ENCODE measurements at regions not wholly inside any gene's neighbourhood (a gene's known extent, or its start where the extent isn't known, plus 50 kb on each side); places are given as distances from the start of the nearest gene placed in this dataset.
"Not testable (repeated sequence)": the region's sequence is repeated elsewhere in the genome, so short reads cannot be mapped to it uniquely, and the experiment has no call there.

DNA sequence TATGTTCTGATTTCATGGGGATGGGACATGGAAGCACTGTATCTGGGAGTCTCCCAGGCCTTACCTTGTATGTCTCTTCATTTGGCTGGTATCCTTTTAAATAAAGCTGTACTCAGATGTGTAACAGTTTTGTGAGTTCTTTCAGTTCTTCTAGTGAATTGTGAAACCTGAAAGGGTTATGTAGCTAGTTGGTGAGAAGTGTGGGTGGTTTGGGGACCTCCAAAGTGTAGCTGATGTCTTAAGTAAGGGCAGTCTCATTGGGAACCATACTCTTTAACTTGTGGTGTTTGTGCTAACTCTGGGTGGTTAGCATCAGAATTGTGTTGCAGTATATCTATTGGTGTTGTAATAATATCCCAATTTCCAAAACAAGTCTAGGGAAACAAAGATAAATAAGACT lies 166.9 kb upstream of the CCNH start:
- DNase-seq (ENCODE audit: low spot score), result no peak
- Histone ChIP-seq H3K27ac (no peak overlapping the region), H3K4me3 (no peak overlapping the region)
- TF ChIP-seq, protein P1, sequence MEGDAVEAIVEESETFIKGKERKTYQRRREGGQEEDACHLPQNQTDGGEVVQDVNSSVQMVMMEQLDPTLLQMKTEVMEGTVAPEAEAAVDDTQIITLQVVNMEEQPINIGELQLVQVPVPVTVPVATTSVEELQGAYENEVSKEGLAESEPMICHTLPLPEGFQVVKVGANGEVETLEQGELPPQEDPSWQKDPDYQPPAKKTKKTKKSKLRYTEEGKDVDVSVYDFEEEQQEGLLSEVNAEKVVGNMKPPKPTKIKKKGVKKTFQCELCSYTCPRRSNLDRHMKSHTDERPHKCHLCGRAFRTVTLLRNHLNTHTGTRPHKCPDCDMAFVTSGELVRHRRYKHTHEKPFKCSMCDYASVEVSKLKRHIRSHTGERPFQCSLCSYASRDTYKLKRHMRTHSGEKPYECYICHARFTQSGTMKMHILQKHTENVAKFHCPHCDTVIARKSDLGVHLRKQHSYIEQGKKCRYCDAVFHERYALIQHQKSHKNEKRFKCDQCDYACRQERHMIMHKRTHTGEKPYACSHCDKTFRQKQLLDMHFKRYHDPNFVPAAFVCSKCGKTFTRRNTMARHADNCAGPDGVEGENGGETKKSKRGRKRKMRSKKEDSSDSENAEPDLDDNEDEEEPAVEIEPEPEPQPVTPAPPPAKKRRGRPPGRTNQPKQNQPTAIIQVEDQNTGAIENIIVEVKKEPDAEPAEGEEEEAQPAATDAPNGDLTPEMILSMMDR (IDR thresholded peaks at IDR 0.05), result no peak

DNA sequence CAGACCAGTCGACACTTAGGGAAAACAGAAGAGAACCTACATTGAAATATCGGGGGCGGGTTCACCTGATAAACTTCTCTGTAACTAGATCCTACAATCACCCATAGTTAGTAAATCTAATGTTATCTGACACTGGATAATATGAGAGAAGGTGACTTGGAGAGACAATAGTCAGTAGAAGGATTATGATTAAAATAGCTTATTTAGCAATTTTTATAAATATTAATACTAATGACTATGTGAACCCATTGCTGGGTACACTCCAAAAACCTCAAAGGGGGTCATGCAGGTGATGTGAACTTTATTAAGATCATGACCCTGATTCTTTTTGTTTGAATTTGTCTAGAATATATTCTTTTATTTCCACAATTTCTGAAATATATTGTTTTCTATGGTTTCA lies 164.1 kb upstream of the CCNH start:
- no peak overlapping the region for H3K4me3 ChIP-seq
- no peak overlapping the region for H3K27ac ChIP-seq
- TF ChIP-seq, protein P1 (IDR thresholded peaks at IDR 0.05), result no peak
- no peak for DNase-seq (ENCODE audit: low spot score)

DNA sequence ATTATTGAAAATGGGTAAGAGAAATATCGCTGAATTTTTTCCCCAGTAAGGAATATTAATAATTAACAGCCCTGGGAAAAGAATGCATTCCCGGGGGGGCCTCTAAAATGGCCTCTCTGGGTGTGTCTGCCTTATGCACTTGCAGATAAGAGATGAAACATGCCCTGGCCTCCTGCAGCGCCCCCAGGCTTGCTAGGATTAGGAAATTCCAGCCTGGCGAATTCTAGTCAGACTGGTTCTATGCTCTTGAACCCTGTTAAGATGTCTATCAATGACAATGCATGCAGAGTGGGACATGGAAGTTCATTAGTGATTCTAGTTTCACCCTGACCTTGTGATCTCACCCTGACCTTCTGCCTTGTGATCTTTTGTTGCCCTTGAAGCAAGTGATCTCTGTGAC lies 163.6 kb upstream of the CCNH start:
- not testable (repeated sequence) for H3K4me3 ChIP-seq; DNase-seq (ENCODE audit: low spot score); H3K27ac ChIP-seq

DNA sequence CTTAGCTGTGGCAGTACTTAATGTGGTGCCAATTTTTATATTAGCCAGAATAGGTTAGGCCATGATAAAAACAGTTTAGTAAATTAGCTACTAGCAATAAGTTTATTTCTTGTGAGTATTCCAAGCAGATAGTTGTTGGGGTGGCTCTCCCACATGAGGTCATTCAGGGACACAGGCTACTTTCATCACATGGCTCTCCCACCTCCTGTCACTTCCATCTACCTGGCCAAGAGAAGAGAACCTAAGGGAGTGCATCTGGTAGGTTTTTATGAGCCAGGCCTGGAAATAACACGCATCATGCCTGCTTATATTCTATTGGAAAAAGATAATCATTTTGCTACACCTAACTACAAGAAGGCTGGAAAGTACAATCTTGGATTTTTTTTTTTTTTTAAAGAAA lies 161.4 kb upstream of the CCNH start:
- Histone ChIP-seq H3K4me3 (no peak overlapping the region), H3K27ac (no peak overlapping the region)
- no peak for DNase-seq (ENCODE audit: low spot score)
- TF ChIP-seq, protein P1 (IDR thresholded peaks at IDR 0.05), result no peak

DNA sequence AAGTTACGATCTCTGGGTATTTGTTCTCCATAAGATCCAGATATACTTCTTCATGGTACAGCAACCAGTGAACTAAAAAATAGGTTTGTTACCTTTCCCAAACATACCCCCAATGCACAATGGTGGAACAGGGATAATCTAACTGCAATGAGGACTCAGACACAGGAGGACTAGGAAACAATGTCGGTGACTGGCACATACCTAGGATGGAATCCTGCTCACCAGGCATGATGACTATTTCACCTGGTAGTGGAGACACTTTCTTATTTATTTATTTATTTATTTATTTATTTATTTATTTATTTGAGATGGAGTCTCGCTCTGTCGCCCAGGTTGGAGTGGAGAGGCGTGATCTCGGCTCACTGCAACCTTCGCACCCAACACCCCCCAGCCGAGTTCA lies 159.9 kb upstream of the CCNH start:
- TF ChIP-seq, protein P1 (IDR thresholded peaks at IDR 0.05), result no peak
- H3K27ac ChIP-seq, result no peak overlapping the region
- H3K4me3 ChIP-seq, result no peak overlapping the region
- no peak for DNase-seq (ENCODE audit: low spot score)

DNA sequence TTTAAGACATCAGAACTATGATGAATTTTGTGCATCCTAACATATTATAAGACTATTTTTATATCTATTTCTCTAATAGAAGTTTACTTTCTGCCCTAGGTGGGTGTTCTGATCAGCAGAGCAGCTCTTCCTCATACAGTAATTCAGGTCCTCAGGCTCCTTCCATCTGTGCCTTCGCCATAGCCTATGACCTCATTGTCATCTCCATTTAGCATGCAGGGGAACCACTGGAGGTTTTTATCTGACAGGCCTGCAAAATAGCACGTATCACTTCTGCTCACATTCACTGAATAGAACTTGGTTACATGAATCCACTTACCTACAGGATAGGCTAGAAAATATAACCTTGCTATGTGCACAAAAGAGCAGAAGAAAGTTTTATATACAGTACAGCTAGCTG lies 159.4 kb upstream of the CCNH start:
- Histone ChIP-seq H3K27ac (no peak overlapping the region), H3K4me3 (no peak overlapping the region)
- TF ChIP-seq, protein P1 (IDR thresholded peaks at IDR 0.05), result no peak
- DNase-seq (ENCODE audit: low spot score), result no peak

DNA sequence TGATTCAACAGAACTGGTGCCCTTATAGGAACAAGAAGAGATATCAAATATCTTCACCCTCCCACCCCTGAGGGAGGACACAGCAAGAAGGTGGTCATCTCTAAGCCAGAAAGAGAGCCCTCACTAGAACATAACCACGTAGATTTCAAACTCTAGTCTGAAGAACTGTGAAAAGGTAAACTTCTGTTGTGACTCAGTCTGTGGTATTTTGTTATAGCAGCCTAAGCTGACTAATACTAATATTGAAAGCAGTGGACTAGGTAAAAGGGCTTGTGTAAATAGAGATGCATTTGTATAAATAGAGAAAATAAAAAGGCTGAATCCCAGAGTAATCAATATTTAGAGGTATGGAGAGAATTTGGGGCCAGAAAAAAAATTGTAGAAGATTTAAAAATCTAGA lies 157.6 kb upstream of the CCNH start:
- Histone ChIP-seq H3K27ac (no peak overlapping the region), H3K4me3 (no peak overlapping the region)
- TF ChIP-seq, protein P1 (IDR thresholded peaks at IDR 0.05), result no peak
- DNase-seq (ENCODE audit: low spot score), result no peak

DNA sequence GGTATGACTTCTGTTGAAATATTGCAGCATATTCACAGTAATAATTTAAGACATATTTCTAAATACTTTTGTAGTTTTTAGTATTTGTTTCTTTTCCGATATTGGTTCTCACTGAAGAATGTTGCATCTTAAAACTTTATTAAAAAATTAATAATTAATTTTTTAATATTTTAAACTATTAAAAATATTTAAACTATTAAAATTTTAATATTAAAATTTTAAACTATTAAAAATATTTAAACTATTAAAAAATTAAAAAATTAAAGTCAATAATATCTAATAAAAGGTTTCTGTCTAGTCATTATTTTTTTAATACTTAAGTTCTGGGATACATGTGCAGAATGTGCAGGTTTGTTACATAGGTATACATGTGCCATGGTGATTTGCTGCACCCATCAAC lies 149.3 kb upstream of the CCNH start:
- no peak for DNase-seq (ENCODE audit: low spot score)
- TF ChIP-seq, protein P1 (IDR thresholded peaks at IDR 0.05), result no peak
- Histone ChIP-seq H3K27ac (no peak overlapping the region), H3K4me3 (no peak overlapping the region)
